SU-DHL-6 (cell line): ENCODE measurements at regions not wholly inside any gene's neighbourhood (a gene's known extent, or its start where the extent isn't known, plus 50 kb on each side); places are given as distances from the start of the nearest gene placed in this dataset.

Experiments used
- H2AFZ ChIP-seq: fragments of 200-600 bp; sonication (generic); 2 replicates; pipeline ENCODE4 v1.6.1; 2014; ENCODE audit warnings: low read depth, mild to moderate bottlenecking, moderate library complexity, mixed read lengths, antibody characterized with exemption, low read length; ENCODE audit not compliant: severe bottlenecking
- H3F3A ChIP-seq: fragments of 200-600 bp; shearing (Covaris generic); 2 replicates; pipeline ENCODE4 v1.6.0; 2016; ENCODE audit warnings: antibody characterized with exemption, mild to moderate bottlenecking; ENCODE audit not compliant: insufficient read depth
- H3K27ac ChIP-seq: fragments of 200-600 bp; sonication (generic); 2 replicates; pipeline ENCODE4 v1.5.1; 2016; ENCODE audit warnings: low read depth, mild to moderate bottlenecking, low read length, moderate library complexity, mixed read lengths
- H3K27me3 ChIP-seq: fragments of 200-600 bp; sonication (generic), shearing (Covaris generic); 2 replicates; pipeline ENCODE4 v1.6.0; 2014; ENCODE audit warnings: mild to moderate bottlenecking, low read length
- H3K36me3 ChIP-seq: fragments of 200-600 bp; sonication (generic); 2 replicates; pipeline ENCODE4 v1.6.1; 2014; ENCODE audit warnings: mild to moderate bottlenecking, low read length, mixed read lengths
- H3K4me2 ChIP-seq: fragments of 300-600, 200-600 bp; shearing (Covaris generic), sonication (generic); 2 replicates; pipeline ENCODE4 v1.6.0; 2014; ENCODE audit warnings: low read length, low read depth, mild to moderate bottlenecking; ENCODE audit not compliant: poor library complexity, severe bottlenecking
- H3K4me3 ChIP-seq: fragments of 200-600 bp; sonication (generic); 2 replicates; pipeline ENCODE4 v1.5.1; 2014; ENCODE audit warnings: antibody characterized with exemption, low read length, mild to moderate bottlenecking, mixed read lengths; ENCODE audit not compliant: insufficient read depth, poor library complexity, severe bottlenecking
- H3K79me2 ChIP-seq: fragments of 200-600 bp; sonication (generic); 2 replicates; pipeline ENCODE4 v1.6.1; 2014; ENCODE audit warnings: mild to moderate bottlenecking, low read length, moderate library complexity; ENCODE audit not compliant: insufficient read depth
- H3K9ac ChIP-seq: fragments of 200-600 bp; sonication (generic); 2 replicates; pipeline ENCODE4 v1.7.0; 2014; ENCODE audit warnings: mild to moderate bottlenecking, low read length
- H3K9me2 ChIP-seq: fragments of 200-600 bp; sonication (generic); replicated peaks from 2 replicates; pipeline ENCODE4 v1.6.1; 2014; ENCODE audit warnings: low read length; ENCODE audit not compliant: insufficient read depth
- H3K9me3 ChIP-seq: fragments of 200-600 bp; sonication (generic); 2 replicates; pipeline ENCODE4 v1.6.1; 2014; ENCODE audit warnings: low read length, mixed read lengths; ENCODE audit not compliant: insufficient read depth
- H4K20me1 ChIP-seq: fragments of 200-600 bp; sonication (generic); 2 replicates; pipeline ENCODE4 v1.6.1; 2014; ENCODE audit warnings: low read depth, mild to moderate bottlenecking, antibody characterized with exemption, low read length, moderate library complexity, mixed read lengths
- CTCF ChIP-seq: fragments of 200-600 bp; sonication (generic); IDR thresholded peaks from one replicate; pipeline ENCODE4 v1.5.1; 2017; ENCODE audit warnings: antibody characterized with exemption, mild to moderate bottlenecking, low read length, moderate library complexity; ENCODE audit not compliant: insufficient read depth, poor library complexity, severe bottlenecking
- EZH2phosphoT487 ChIP-seq: fragments of 200-600 bp; sonication (generic), shearing (Covaris generic); conservative IDR thresholded peaks from 2 replicates; pipeline ENCODE4 v1.6.1; 2018; ENCODE audit warnings: mild to moderate bottlenecking, antibody characterized with exemption, low read length, moderate library complexity, mixed read lengths

DNA sequence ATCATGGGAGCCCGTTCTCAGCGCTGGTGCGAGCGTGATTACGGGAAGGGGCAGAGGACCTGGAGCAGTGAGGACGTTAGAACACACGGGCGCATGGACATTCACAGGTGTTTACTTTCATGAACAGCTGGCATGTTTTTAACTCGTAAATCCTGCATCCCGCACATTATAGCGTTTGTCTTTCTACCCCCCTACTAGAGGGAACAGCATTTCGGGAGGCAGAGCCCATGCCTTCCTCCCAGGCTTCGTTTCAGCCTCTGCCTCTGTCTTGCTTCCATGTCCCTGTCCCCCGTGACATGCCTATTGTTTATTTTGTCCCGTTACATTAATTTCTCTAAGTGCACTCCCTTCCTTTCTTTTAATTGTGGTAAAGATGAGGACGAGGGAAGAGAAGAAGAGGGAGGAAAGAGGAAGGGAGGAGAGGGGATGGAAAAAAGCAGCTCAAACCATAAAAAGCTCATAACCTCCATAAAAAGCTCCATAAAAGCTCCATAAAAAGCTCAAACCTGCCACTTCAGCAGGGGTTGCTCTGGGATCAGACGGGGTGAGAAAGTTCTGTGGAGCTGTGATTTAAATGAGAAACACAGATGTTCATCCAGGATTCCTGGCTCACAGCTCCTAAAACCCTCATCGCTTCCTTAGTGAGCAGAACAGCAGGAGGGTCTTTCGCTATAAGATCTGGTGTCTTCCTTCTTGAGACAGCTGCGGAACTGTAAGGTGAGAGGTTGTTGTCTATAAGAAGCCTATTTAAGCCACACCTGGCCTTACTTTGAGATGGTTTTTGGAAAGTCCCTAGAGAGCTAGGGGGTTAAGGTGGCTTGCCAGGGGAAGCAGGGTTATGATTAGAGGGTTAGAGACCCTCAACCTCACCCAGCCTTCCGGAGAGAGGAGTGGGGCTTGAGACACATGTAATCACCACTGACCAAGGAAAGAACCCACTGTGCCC, 66.6 kb upstream of the SNTG2 start:
- no peaks in the 10 kb centered on the region for H3K9me2 ChIP-seq
- TF ChIP-seq CTCF (no peak), EZH2phosphoT487 (no peak)
- H3F3A ChIP-seq = no peaks in the 10 kb centered on the region
- no peaks in the 10 kb centered on the region for H3K36me3 ChIP-seq
- no peak overlapping the region for H3K9ac ChIP-seq
- H3K79me2 ChIP-seq = no peaks in the 10 kb centered on the region
- no peaks in the 10 kb centered on the region for H3K9me3 ChIP-seq
- H3K27me3 ChIP-seq = no peaks in the 10 kb centered on the region
- H3K27ac ChIP-seq = no peak overlapping the region
- no peaks in the 10 kb centered on the region for H4K20me1 ChIP-seq
- H3K4me2 ChIP-seq = no peak overlapping the region
- no peak overlapping the region for H3K4me3 ChIP-seq
- H2AFZ ChIP-seq = no peak overlapping the region

- Histone ChIP-seq H3K27me3 (no peaks in the 10 kb centered on the region), H4K20me1 (no peaks in the 10 kb centered on the region), H3K9ac (no peak overlapping the region), H3K4me3 (no peak overlapping the region), H3K9me2 (no peaks in the 10 kb centered on the region), H3K9me3 (no peaks in the 10 kb centered on the region), H3K36me3 (no peaks in the 10 kb centered on the region), H3K79me2 (no peaks in the 10 kb centered on the region), H3K4me2 (no peak overlapping the region), H3K27ac (no peak overlapping the region), H2AFZ (no peak overlapping the region), H3F3A (no peaks in the 10 kb centered on the region)
- TF ChIP-seq EZH2phosphoT487 (no peak), CTCF (no peak)
Measured at GRCh38 chr2:883260-883802, 67.3 kb upstream of the SNTG2 start.

DNA sequence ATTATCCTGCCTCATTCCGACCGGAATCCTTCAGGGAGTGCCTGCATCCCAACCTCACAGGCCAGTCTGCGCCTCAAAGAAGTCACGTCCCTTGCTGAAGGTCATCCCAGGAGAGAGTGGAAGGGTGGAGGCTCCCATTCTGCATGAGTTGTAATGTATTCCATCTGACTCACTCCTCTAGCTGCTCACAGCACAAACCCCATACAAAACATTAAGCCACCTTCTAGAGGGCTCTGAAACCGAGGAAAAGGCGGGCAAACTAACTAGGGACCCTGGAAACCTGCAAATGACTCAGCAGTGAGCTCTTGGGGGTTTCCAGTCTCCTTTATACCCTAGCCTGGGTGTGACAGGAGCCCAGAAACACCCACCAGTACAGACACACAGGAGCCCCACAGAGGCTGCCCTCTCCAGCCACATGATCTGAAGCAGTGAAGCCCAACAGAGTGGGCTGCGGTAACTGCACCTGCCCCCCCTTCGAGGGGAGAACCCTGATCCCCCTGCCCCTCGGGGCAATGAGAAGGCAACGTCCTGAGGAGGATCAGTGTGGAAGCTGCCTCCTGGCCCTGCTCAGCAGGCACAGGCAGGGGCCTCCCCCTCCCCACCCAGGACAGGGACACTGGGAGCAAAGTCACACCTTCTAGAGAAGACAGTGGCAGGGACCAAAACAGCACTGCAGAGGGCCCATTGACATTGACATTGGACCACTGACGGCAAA, 69.3 kb upstream of the SNTG2 start:
- TF ChIP-seq EZH2phosphoT487 (no peak), CTCF (no peak)

More for the DNA sequence above, 69.3 kb upstream of the SNTG2 start:
- no peak overlapping the region for H3K9ac ChIP-seq
- H3F3A ChIP-seq = no peaks in the 10 kb centered on the region
- no peak overlapping the region for H2AFZ ChIP-seq
- no peaks in the 10 kb centered on the region for H3K9me2 ChIP-seq
- no peaks in the 10 kb centered on the region for H3K79me2 ChIP-seq
- no peaks in the 10 kb centered on the region for H3K36me3 ChIP-seq
- H3K27me3 ChIP-seq = no peaks in the 10 kb centered on the region
- no peaks in the 10 kb centered on the region for H3K9me3 ChIP-seq
- H4K20me1 ChIP-seq = no peaks in the 10 kb centered on the region
- H3K4me2 ChIP-seq = no peak overlapping the region
- no peak overlapping the region for H3K27ac ChIP-seq
- no peak overlapping the region for H3K4me3 ChIP-seq
